SK-N-SH (cell line): ENCODE measurements at regions not wholly inside any gene's neighbourhood (a gene's known extent, or its start where the extent isn't known, plus 50 kb on each side); places are given as distances from the start of the nearest gene placed in this dataset.

ENCODE experiments used
- CTCF ChIA-PET: fragments of 300-600, 350-600 bp; formaldehyde crosslinking; extraction: SDS; loops from one replicate; lab custom pipeline; 2021; lab: Yijun Ruan, JAX
- POLR2A ChIA-PET: fragments of 350-600 bp; sonication (Branson Sonifier 250); formaldehyde crosslinking; extraction: SDS; loops from one replicate; lab custom pipeline; 2020; ENCODE audit warnings: antibody characterized with exemption, inconsistent platforms; lab: Yijun Ruan, JAX
- DNase-seq: peaks from one replicate; pipeline ENCODE4 v3.0.0; 2012
- H2AFZ ChIP-seq: fragments of 200-600 bp; sonication (generic); 2 replicates; pipeline ENCODE4 v1.8.1; 2016; ENCODE audit warnings: antibody characterized with exemption, mild to moderate bottlenecking, low read depth
- H3F3A ChIP-seq: fragments of 200-600 bp; sonication (generic); replicated peaks from 2 replicates; pipeline ENCODE3; 2016; ENCODE audit warnings: antibody characterized with exemption, mild to moderate bottlenecking; ENCODE audit not compliant: insufficient read depth
- H3K27ac ChIP-seq, 2 experiments: fragments of 200-500 bp in 1 of 2; fragments of 200-600 bp in 1 of 2; sonication (Bioruptor generic) in 1 of 2; sonication (generic), shearing (Covaris generic) in 1 of 2; 2 replicates each; pipeline versions ENCODE4 v1.5.1 to v1.6.1; 2014 to 2016; ENCODE audit warnings: low read depth in 2 of 2, inconsistent platforms in 1 of 2, low read length in 1 of 2, mild to moderate bottlenecking in 1 of 2, mixed read lengths in 1 of 2
- H3K27me3 ChIP-seq: fragments of 200-600 bp; sonication (generic), shearing (Covaris generic); 2 replicates; pipeline ENCODE4 v1.6.1; 2016; ENCODE audit warnings: mixed run types; ENCODE audit not compliant: insufficient read depth
- H3K36me3 ChIP-seq, 2 experiments: fragments of 200-500 bp in 1 of 2; fragments of 200-600 bp in 1 of 2; sonication (Bioruptor generic) in 1 of 2; sonication (generic) in 1 of 2; replicated peaks in 1 of 2; 2 replicates each; pipeline versions ENCODE3 to v1.5.1; 2014 to 2016; ENCODE audit warnings: low read length in 1 of 2, mild to moderate bottlenecking in 1 of 2; ENCODE audit not compliant: insufficient read depth in 2 of 2, control insufficient read depth in 1 of 2
- H3K4me1 ChIP-seq, 2 experiments: fragments of 200-500 bp in 1 of 2; fragments of 200-600 bp in 1 of 2; sonication (Bioruptor generic) in 1 of 2; sonication (generic), shearing (Covaris generic) in 1 of 2; 2 replicates each; pipeline versions ENCODE4 v1.5.1 to v1.6.1; 2014 to 2016; ENCODE audit warnings: low read depth in 1 of 2, low read length in 1 of 2, mixed run types in 1 of 2; ENCODE audit not compliant: insufficient read depth in 2 of 2, control insufficient read depth in 1 of 2
- H3K4me2 ChIP-seq: fragments of 200-600 bp; sonication (generic), shearing (Covaris generic); 2 replicates; pipeline ENCODE4 v1.6.1; 2017; ENCODE audit warnings: mixed run types
- H3K4me3 ChIP-seq, 2 experiments: fragments of 200-500 bp in 1 of 2; fragments of 200-600 bp in 1 of 2; sonication (Bioruptor generic) in 1 of 2; sonication (generic), shearing (Covaris generic) in 1 of 2; 2 replicates each; pipeline versions ENCODE4 v1.5.1 to v1.8.1; 2014 to 2016; ENCODE audit warnings: low read depth in 2 of 2, inconsistent platforms in 1 of 2, low read length in 1 of 2, mild to moderate bottlenecking in 1 of 2, mixed read lengths in 1 of 2, moderate library complexity in 1 of 2
- H3K79me2 ChIP-seq: fragments of 200-600 bp; sonication (generic); 2 replicates; pipeline ENCODE4 v1.8.1; 2017; ENCODE audit warnings: mild to moderate bottlenecking; ENCODE audit not compliant: insufficient read depth
- H3K9ac ChIP-seq: fragments of 200-600 bp; sonication (generic); 2 replicates; pipeline ENCODE4 v1.6.1; 2017; ENCODE audit warnings: mixed run types
- H3K9me2 ChIP-seq: fragments of 200-600 bp; sonication (generic); 2 replicates; pipeline ENCODE4 v1.6.1; 2017; ENCODE audit warnings: mixed run types
- H3K9me3 ChIP-seq: fragments of 200-600 bp; sonication (generic); 2 replicates; pipeline ENCODE4 v1.6.1; 2017; ENCODE audit warnings: mixed run types, mild to moderate bottlenecking, moderate library complexity
- H4K20me1 ChIP-seq: fragments of 200-600 bp; sonication (generic); 2 replicates; pipeline ENCODE4 v1.6.1; 2017; ENCODE audit warnings: mild to moderate bottlenecking, mixed run types; ENCODE audit not compliant: insufficient read depth
- CTCF ChIP-seq: fragments of 200-600 bp; sonication (generic); IDR thresholded peaks from 2 replicates; pipeline ENCODE4 v1.6.1; 2017; ENCODE audit warnings: antibody characterized with exemption, mild to moderate bottlenecking, moderate library complexity
- EP300 ChIP-seq, 2 experiments: IDR thresholded peaks; 2 replicates each; pipeline versions ENCODE4 v1.4.0 to v1.6.1; 2012; ENCODE audit warnings: borderline replicate concordance in 1 of 2, low read depth in 1 of 2, low read length in 1 of 2
- FOXM1 ChIP-seq: IDR thresholded peaks from 2 replicates; pipeline ENCODE4 v1.4.0; 2012; ENCODE audit warnings: low read depth, mild to moderate bottlenecking
- IRF3 ChIP-seq: fragments of 150-350 bp; IDR thresholded peaks from 2 replicates; pipeline ENCODE4 v1.6.1; 2016; ENCODE audit warnings: mild to moderate bottlenecking, low read depth, low read length
- NRF1 ChIP-seq: IDR thresholded peaks from 2 replicates; pipeline ENCODE4 v1.6.1; 2012; ENCODE audit warnings: low read depth, mild to moderate bottlenecking, low read length
- TAF1 ChIP-seq: IDR thresholded peaks from 2 replicates; pipeline ENCODE4 v1.6.1; 2012; ENCODE audit warnings: low read depth, mild to moderate bottlenecking, low read length, moderate library complexity, borderline replicate concordance
- TEAD4 ChIP-seq: IDR thresholded peaks from 2 replicates; pipeline ENCODE4 v1.4.0; 2012; ENCODE audit warnings: mild to moderate bottlenecking, borderline replicate concordance; ENCODE audit not compliant: insufficient read depth
- WGBS: methylation state at CpG from one replicate; pipeline ENCODE4 v1.1.6; 2017; ENCODE audit warnings: low lambda C conversion rate; 5-methylcytosine and 5-hydroxymethylcytosine counted together
- TF ChIP-seq, protein P1 (sequence below): IDR thresholded peaks from 2 replicates; pipeline ENCODE4 v1.4.0; 2012; ENCODE audit warnings: low read depth, borderline replicate concordance

DNA sequence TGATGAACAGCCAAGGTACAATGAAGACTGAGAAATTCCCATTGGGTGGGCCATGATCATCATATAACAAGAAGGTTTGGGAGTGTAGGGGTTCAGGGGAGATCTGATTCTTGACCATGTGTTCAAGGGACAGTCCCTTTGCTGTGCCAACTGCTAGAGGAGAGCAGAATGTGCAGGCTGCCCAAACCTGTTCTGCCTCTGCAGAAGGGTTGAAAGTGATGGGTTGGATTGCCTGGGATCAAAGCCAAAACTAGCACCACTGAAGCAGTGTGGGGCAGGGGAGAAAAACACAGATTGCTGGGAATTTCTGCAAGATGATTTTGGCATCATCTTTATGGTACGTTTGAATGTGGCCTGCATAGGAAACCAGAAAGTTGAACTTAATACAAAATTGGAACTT, 303.9 kb downstream of the OTUD1 start:
- H3K9me3 ChIP-seq, result no peaks in the 10 kb centered on the region
- no peaks in the 10 kb centered on the region for H3K79me2 ChIP-seq
- no peak for TF ChIP-seq TEAD4
- no peak for TF ChIP-seq NRF1
- TF ChIP-seq FOXM1, result no peak
- TF ChIP-seq TAF1, result no peak
- TF ChIP-seq, protein P1, sequence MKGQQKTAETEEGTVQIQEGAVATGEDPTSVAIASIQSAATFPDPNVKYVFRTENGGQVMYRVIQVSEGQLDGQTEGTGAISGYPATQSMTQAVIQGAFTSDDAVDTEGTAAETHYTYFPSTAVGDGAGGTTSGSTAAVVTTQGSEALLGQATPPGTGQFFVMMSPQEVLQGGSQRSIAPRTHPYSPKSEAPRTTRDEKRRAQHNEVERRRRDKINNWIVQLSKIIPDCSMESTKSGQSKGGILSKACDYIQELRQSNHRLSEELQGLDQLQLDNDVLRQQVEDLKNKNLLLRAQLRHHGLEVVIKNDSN, result no peak
- TF ChIP-seq EP300 (IDR thresholded peaks at IDR 0.05; ENCODE audit: borderline replicate concordance in 1 of 2, low read depth in 1 of 2, low read length in 1 of 2), result no peak
- TF ChIP-seq, all 33 proteins: peak for 0
- no peak overlapping the region for H3K4me3 ChIP-seq
- 5% methylated on average over 1 of the region's 1 CpG for WGBS
- H3K4me1 ChIP-seq, result no peaks in the 10 kb centered on the region
- no peak overlapping the region for H3K9ac ChIP-seq
- H3K4me2 ChIP-seq, result no peak overlapping the region
- no peak overlapping the region for H2AFZ ChIP-seq
- ChIA-PET CTCF (no interaction called here), POLR2A (no interaction called here)
- no peak for DNase-seq
- H4K20me1 ChIP-seq, result no peaks in the 10 kb centered on the region
- H3K9me2 ChIP-seq, result no peaks in the 10 kb centered on the region
- H3K27ac ChIP-seq, result no peak overlapping the region
- no peaks in the 10 kb centered on the region for H3F3A ChIP-seq
- no peaks in the 10 kb centered on the region for H3K36me3 ChIP-seq
- H3K27me3 ChIP-seq, result no peaks in the 10 kb centered on the region

DNA sequence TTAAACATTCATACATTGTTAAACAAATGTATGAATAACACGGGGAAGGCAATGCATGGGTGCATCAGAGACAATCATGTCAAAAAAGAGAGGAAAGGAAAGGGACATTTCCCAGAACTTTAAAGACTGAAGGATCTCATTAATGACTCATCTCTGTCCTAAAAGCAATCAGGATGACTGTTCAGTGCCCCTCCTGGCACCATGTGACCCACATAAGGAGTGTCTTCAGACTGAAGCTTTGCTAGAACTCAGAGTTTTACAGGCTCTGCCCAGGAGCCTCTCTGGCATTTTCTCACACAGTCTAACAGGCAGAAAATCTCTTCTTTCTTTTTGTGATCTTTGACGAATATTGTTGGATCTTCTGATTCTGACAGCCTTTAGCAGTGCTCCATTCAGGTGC, 315.3 kb downstream of the OTUD1 start:
- ChIA-PET POLR2A (no interaction called here), CTCF (no interaction called here)
- TF ChIP-seq CTCF (no peak), IRF3 (no peak)
- Histone ChIP-seq H3K9me2 (no peaks in the 10 kb centered on the region), H3K27ac (no peak overlapping the region), H3K27me3 (no peaks in the 10 kb centered on the region), H3F3A (no peaks in the 10 kb centered on the region), H2AFZ (no peak overlapping the region), H3K4me2 (no peak overlapping the region), H3K79me2 (no peaks in the 10 kb centered on the region), H3K4me1 (no peaks in the 10 kb centered on the region), H3K9me3 (no peaks in the 10 kb centered on the region), H3K4me3 (no peak overlapping the region), H4K20me1 (no peaks in the 10 kb centered on the region), H3K36me3 (no peaks in the 10 kb centered on the region), H3K9ac (no peak overlapping the region)
- no peak for DNase-seq
- WGBS, result 28% methylated on average over 2 of the region's 2 CpGs
